HG02610 (cell line): ENCODE measurements at regions not wholly inside any gene's neighbourhood (a gene's known extent, or its start where the extent isn't known, plus 50 kb on each side); places are given as distances from the start of the nearest gene placed in this dataset.

Experiments
- ATAC-seq: cut with Tn5 transposase; IDR thresholded peaks from one replicate; pipeline ENCODE4 v1.9.1; 2021; ENCODE audit warnings: mild to moderate bottlenecking, moderate library complexity; ENCODE audit not compliant: unreplicated experiment

GRCh38 chr6:21420146-21420878 lies 173.2 kb upstream of the SOX4 start:
- ATAC-seq = no peak

GRCh38 chr6:21420926-21421325 lies 172.6 kb upstream of the SOX4 start:
- no peak for ATAC-seq

- ATAC-seq = no peak
These were observed 170.3 kb upstream of the SOX4 start for GRCh38 chr6:21423106-21423854.

- no peak for ATAC-seq
These were observed 166.6 kb upstream of the SOX4 start for GRCh38 chr6:21426841-21427490.

GRCh38 chr6:21429291-21429690 lies 164.3 kb upstream of the SOX4 start:
- ATAC-seq = no peak

- ATAC-seq = no peak
These were observed 162.0 kb upstream of the SOX4 start for GRCh38 chr6:21431526-21431925.

- ATAC-seq = no peak
These were observed 156.9 kb upstream of the SOX4 start for GRCh38 chr6:21436625-21437024.

GRCh38 chr6:21437581-21437980 lies 156.0 kb upstream of the SOX4 start:
- no peak for ATAC-seq

GRCh38 chr6:21438237-21438985 lies 155.1 kb upstream of the SOX4 start:
- peak; percentile 98 for ATAC-seq

- peak; percentile 52 for ATAC-seq
These were observed 154.6 kb upstream of the SOX4 start for GRCh38 chr6:21438986-21439352.

GRCh38 chr6:21441386-21441785 lies 152.2 kb upstream of the SOX4 start:
- ATAC-seq = no peak

- no peak for ATAC-seq
These were observed 150.7 kb upstream of the SOX4 start for GRCh38 chr6:21442874-21443273.

- ATAC-seq = no peak
These were observed 148.8 kb upstream of the SOX4 start for GRCh38 chr6:21444711-21445260.

GRCh38 chr6:21447987-21448386 lies 145.6 kb upstream of the SOX4 start:
- ATAC-seq = no peak

GRCh38 chr6:21448485-21449109 lies 145.0 kb upstream of the SOX4 start:
- no peak for ATAC-seq

GRCh38 chr6:21450149-21450548 lies 143.4 kb upstream of the SOX4 start:
- no peak for ATAC-seq

- ATAC-seq = no peak
These were observed 142.9 kb upstream of the SOX4 start for GRCh38 chr6:21450628-21451027.

- no peak for ATAC-seq
These were observed 142.0 kb upstream of the SOX4 start for GRCh38 chr6:21451546-21452013.

GRCh38 chr6:21454262-21454661 lies 139.3 kb upstream of the SOX4 start:
- ATAC-seq = no peak

- ATAC-seq = no peak
These were observed 138.5 kb upstream of the SOX4 start for GRCh38 chr6:21455071-21455470.
